Stimulated activated CD8-positive, alpha-beta memory T cell treated with anti-CD3 and anti-CD28 coated beads, Interleukin-2, amount 100 ng/mL, for 48 hours (primary cell): ENCODE measurements at regions not wholly inside any gene's neighbourhood (a gene's known extent, or its start where the extent isn't known, plus 50 kb on each side); places are given as distances from the start of the nearest gene placed in this dataset.

Source experiments
- DNase-seq, 2 donors: peaks; one replicate each; pipeline ENCODE4 v3.0.0-alpha.2; 2020; ENCODE audit warnings: low read depth in 2 of 2

DNA sequence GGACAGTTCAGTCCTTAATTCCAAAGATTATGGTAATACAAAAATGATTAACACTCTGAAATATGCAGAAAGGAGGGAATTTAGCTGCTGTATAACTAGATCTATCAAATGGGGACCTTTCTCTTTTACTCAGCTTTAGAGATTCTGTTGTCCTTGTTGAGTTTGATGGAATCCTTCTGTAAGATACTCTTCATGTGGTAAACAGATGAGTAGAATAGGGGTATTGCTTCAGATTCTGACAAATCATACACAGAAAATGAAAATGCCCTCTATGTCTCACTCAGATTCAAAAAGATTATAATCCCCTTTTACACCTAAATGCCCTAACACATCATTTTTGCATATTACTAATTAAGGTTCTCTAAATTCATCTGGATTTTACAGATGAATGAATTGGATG, 50.7 kb downstream of the ARHGAP35 start:
- no peak for DNase-seq

DNA sequence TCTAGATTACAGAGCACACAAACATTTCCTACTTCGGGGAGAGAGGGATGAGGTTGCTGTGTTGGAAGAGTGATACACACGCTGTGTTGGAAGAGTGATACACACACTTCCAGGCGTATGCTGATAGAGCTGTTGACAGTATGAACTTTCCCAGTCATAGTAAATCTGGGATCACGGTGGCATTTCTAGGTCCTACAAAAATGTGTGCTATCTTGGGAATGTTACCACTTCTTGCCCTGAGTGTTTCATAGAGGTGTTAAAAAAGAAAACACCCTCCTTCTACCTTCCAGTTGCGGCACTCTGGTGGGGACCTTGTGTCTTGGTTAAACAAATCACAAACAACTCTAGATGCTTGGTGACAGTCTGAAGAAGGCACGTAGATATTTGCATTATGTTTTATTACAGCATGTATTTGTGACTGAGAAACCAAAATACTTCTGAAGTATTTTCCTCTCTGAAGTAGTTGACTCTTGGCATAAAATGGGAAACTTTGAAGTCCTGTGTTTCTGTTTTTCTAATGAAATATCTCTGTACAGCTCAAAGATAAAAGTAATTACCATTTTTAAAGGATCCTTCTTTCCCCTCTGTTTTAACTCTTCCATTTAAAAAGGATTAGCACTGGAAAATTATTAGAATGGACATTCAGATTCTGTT, 52.5 kb downstream of the ARHGAP35 start:
- DNase-seq = no peak

DNA sequence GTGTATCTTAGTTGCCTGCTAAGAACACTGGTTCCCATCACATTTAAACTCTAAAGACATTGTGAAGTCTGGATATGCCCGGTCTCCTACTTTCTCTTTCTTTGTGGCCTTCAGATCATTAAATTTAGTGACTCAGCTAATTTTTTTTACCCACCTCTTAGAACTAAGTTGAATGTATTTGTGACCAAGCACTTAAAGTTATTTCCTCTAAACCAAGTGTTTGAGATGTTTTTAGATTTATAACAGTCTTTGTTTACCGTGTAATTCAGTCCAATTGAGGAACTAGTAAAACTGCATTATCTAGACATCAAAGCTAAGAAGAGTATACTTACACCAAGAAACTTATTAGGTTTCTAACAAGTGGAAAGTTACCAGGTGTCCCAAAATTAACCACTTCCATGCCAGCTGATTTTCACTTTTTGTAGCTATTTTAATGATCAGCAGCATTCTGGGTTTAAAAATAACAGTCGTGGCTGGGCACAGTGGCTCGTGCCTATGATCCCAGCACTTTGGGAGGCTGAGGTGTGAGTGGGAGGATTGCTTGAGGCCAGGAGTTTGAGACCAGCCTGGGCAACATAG, 53.1 kb downstream of the ARHGAP35 start:
- DNase-seq = no peak

DNA sequence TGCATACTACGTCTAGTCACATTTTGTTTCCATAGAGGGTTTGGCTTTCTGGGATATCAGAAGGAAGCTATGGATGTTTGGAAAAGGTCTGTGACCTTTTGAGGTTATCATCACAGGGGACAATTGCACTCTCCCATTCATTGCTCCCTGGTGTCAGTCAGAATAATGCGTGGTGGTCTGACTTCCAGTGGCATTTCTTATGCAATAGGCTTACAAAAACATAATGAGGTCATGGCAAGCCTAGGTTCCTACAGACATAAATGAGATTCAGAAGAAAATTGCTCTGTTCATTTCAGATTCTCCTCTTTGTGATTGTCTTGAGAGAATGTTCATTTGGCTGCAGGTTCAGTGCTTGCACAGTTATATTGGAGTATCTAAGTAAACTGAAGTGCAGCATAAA, 54.6 kb downstream of the ARHGAP35 start:
- no peak for DNase-seq

DNA sequence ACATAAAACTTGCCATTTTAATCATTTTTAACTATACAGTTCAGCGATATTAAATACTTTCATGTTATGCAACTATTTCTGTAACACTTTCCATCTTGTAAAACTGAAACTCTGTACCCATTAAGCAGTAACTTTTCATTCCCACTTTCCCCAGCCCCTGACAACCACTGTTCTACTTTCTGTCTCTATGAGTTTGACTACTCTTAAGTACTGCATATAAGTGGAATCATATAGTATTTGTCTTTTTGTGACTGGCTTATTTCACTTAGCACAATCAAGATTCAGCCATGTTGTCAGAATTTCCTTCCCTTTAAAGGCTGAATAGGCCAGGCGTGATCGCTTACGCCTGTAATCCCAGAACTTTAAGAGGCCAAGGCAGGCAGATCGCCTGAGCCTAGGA, 56.2 kb downstream of the ARHGAP35 start:
- DNase-seq = no peak

DNA sequence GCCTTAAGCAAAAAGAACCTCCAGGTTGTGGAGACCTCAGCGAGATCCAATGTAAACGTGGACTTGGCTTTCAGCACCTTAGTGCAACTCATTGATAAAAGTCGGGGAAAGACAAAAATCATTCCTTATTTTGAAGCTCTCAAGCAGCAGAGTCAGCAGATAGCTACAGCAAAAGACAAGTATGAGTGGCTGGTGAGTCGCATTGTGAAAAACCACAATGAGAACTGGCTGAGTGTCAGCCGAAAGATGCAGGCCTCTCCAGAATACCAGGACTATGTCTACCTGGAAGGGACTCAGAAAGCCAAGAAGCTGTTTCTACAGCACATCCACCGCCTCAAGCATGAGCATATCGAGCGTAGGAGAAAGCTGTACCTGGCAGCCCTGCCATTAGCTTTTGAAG, 58.5 kb downstream of the ARHGAP35 start:
- peak in 1 of 2 donors; percentile 23 for DNase-seq

DNA sequence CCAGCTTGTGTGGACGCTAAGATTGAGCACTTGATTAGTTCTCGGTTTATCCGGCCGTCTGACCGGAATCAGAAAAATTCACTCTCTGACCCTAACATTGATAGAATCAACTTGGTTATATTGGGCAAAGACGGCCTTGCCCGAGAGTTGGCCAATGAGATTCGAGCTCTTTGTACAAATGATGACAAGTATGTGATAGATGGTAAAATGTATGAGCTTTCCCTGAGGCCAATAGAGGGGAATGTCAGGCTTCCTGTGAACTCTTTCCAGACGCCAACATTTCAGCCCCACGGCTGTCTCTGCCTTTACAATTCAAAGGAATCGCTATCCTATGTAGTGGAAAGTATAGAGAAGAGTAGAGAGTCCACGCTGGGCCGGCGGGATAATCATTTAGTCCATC, 59.6 kb downstream of the ARHGAP35 start:
- no peak for DNase-seq

DNA sequence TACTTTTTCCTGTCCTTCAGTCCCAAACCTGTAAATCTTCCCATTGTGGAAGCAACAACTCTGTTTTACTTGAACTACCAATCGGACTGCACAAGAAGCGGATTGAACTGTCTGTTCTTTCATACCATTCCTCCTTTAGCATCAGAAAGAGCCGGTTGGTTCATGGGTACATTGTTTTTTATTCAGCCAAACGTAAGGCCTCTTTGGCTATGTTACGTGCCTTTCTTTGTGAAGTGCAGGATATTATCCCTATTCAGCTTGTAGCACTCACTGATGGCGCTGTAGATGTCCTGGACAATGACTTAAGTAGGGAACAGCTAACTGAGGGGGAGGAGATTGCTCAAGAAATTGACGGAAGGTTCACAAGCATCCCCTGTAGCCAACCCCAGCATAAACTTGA, 60.3 kb downstream of the ARHGAP35 start:
- DNase-seq = no peak

DNA sequence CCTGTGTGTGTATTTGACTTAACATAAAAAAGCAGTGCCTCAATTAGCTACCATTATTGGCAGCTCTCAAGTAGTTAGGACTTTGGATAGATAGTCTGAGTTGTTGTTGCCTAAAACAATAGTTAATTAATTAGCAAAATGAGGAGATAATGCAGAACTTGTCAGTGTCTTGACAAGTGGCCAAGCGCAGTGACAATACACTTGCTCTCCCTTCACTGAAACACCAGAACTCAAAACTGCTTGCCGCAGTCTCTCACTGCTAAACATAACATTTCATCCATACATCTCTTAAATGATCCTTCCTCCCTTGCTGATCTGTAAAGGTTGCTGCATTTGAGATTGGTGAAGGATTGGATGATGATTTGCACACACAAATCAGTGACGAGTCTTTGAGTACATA, 61.7 kb downstream of the ARHGAP35 start:
- DNase-seq = no peak

DNA sequence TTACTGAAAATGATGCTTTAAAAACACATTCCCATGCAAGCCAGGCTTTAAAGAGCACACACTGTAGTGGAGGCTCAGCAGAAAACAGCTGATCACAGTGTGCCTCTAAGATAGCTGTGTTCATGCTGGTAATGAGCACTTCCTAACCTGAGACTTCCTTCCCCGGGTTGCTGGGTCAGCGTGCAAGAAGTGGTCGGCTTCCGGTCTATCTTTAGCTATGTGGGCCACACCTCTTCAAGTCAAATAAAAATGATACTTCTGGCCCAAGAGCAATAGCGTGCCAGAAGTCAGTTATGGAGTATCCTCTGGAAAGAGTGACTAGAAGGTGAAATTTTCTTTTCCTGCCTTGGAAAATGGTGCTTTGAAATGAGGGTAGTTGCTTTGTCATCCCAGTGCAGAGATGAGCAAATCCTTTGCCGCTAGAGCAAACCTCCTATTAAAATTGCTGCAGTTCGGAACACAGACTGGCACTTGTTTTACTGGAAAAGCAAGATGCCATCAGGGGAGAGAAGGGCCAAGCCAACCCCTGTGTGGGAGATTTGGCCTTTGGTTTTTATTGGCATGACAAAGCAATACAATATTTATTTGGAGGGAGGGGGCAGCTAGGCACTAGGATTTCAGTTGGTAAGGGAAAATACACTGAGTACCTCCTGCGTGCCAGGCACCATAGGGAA, 64.2 kb downstream of the ARHGAP35 start:
- DNase-seq = no peak

DNA sequence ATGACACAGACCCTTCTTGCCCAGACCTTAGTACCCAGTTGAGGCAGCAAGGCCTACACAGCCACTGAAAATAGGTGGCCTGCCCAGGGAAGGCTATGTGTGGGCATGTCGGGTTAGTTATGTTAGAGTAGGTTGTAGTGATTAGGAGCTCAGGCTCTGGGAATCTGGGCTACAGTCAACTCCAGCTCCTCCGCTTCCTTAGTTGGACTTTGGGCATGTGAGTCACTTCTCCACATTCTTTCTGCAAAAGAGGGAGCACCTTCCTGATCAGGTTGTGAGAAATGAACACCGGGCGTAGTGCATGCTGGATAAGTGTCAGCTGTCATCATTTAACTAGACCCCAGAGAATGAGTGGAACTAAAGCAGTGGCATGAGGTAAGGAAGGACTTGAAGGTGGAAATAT, 64.8 kb downstream of the ARHGAP35 start:
- DNase-seq = no peak

DNA sequence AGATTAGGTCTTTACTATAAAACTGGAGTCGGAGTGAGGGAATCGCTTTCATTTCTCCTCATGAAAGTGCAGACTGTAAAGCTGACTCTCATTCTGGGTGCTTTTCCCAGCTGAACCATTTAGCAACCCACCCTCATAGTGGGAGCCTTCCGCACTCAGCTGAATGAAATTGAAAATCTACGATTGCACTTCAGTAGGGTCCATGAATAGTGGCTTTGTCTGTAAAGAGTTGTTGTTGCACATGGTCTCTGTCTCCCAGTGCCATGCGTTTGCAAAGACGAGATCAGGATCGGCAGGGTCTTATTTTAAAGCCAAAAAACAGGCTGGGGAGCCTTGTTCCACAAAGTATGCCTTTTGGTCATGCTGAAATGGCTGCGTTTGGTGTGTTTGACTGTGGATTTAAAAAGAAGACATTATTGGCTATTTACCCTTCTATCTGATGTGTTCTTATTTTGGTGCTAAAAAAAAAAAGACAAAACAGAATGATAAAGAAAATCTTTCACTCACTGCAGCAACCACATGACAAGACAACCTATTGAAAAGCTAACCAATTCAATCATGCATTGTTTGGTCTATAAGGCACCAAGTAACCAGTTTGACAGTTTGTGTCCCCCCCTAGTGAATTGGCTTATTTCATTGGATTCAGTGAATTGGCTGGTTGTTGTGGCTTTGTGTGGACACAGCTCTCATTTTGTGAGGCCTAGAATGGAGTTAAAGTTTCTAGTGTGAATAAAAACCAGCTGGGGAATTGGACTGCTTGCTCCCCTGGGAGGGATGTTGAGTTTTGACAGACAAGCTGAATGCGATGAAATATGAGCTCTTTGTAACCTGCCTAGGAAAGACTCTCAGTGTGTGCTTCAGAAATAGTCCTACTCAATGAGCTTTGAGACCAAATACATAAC, 65.6 kb downstream of the ARHGAP35 start:
- DNase-seq = no peak

DNA sequence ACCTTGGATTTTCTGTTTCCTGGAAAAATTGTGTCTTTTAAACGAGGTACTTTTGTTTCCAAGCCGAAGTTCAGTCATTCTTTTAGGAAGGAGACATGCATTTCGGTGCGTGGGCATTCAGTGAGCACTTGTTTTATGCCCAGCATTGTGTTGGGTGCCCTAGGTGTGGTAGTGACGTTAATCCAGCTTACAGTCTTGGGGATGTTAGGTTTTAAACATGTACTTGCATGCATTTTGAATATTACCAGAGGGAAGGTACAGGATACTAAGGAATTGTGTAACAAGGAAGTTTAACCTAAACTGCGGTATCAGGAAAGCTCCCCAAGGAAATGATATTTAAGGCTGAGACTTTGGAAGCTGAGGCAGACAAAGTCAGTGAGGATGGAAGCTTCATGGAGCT, 66.3 kb downstream of the ARHGAP35 start:
- no peak for DNase-seq

DNA sequence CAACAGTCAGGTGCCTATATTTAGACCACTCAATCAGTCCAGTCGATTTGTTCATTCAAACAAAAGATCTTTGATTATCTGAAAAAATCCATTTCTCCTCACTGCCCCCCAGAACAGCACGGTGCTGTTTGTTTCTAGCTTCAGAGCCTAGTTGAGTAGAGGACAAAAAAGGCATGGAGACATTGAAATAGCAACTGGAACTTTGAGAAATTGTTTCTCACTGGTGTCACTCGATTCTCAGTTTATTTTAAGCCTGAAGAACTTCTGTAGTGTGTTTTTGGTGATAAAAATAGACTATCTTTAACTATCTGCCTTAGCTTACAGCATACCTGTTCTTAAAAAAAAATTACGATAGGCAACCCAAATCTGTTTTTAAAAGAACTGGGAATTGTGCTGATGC, 67.1 kb downstream of the ARHGAP35 start:
- DNase-seq = no peak

DNA sequence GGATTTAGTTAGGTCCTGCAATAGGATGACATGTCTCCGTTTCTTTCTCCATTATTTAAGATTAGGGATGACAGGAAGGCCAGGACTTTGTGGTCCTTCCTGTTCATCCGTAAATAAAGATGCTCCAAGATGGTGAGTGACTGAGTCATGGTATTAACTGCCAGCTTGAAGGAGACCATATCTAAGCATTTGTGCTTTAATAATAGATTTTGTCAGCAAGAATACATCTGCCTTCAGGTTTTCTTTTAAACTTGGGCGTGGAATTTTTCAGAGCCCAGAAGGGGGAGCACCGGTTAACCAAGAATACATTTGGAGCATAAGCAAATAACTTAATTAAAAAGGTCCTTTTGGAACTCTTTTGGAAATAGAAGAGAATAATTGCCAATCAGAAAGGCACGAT, 68.2 kb downstream of the ARHGAP35 start:
- DNase-seq = no peak

DNA sequence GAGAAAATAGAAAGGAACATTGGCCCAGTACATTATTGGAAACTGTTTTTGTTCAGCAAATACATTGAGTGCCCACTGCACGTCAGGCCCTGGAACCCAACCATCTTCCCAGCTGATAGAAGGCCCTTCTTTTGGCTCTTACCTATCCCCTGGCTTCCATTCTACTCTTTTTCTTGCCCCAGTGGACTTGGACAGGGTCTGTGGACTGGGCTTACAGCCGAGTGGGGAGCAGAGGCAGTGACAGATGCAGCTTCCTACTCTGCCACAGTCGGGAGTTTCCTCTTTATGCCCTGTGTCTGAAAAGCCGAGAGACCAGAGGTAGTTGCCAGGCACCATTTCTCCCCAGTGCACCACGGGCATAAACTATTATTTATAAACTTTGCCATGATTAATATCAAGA, 70.4 kb downstream of the ARHGAP35 start:
- no peak for DNase-seq

DNA sequence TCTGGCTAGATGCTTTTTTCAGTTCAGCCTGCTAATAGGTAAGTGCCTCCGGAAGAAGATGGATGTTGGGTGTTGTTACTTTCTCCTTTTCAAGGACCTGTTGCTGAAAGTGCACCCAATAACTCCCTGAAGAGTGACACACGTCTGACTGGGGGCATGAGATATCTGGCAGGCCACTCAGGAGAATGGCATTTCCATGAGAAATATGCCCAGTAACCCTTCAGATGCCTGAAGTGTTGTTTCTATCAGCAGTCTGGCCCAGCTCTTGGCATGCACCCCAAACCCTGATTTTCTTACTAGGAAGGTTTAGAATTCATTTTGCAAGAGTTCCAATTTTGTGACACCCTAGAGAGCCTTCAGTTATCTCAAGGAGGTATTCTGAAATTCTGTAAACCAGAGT, 71.5 kb downstream of the ARHGAP35 start:
- no peak for DNase-seq

DNA sequence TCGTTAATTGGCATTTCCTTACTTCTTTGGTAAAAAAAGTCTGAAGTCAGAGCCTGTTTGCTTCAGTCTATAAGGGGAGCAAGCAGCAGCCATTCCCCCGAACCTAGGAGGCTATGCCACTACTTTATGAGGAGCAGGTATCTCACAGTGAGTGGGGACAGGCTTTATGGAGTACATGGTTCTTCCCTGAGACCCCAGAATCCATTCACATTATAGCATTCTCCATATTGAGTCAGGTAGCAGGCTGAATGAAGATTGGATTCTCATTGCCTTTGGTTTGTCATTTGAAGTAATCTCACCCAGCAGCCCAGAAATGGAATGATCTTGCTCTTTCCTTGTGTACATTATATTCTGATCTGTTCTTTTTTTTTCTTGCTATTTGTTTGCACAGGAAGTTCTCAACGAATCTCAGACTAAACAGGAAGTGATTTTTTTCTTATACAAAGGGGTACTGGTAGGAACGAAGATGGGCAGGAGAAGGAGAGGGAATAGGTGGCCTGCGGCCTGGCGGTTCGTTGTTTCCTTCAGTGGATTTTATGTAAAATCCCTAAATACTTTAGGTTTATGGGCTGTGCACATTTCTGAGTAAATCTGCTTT, 74.4 kb downstream of the ARHGAP35 start:
- DNase-seq = no peak

DNA sequence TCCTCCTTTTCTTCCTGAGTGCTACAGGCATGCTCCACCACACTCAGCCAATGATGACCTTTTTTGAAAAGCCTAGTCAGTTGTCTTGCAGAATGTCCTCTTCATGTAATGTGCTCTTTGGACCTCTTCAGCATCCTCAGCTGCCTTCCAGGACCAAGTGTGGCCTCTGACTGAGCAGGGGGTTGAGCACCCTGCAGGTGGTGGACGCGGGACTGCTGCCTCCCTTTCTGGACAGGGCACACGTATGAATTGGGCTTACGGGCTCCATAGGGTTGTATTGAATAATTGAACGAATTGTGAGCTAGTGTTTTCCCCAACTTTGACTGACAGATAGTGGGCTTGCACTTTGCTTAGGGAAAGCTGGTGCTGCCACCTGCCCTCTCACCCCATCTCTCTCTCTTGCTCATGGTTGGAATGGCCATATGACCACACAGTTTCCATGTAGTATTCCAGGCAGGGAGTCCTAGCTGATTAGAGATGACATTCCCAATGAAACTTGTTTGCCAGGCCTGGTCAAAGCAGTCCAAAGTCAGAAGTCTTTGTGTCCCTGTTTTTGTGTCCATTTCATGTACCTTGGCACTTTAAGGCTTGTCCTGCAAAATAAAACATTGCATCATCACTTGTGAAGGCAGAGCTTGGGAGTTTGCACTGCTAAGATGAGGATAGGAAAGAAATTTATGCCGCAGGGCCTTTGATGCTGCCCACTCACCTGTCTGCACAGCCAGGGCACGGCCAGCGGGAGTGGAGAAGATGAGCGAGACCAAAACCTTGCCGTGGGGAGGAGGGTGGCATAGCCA, 76.3 kb upstream of the NPAS1 start:
- no peak for DNase-seq

DNA sequence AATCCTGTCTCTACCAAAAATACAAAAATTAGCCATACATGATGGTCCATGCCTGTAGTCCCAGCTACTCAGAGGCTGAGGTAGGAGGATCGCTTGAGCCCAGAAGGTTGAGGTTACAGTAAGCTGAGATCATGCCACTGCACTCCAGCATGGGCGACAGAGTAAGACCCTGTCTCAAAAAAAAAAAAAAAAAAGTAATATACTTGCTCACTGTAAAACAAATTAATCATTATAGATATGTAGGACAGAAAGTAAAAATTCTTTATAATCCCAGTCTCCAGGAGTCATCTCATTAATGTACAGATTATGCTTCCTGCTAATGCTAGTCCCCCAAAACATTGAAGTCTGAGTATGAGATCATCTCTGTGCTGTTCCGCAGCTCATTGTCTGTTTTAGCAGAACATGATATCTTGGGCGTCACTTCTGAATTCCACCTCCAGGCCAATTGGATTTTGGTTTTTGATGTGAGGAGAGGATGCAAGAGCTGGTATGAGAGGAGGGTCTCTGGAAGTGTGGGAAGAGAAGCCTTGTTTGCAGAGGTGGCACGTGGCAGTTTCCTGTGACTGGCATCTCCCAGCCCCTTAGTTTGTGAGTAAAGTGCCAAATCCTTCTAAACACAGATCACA, 75.4 kb upstream of the NPAS1 start:
- DNase-seq = no peak
